ENCODE measurements at regions not wholly inside any gene's neighbourhood (a gene's known extent, or its start where the extent isn't known, plus 50 kb on each side); places are given as distances from the start of the nearest gene placed in this dataset.
"Not testable (repeated sequence)": the region's sequence is repeated elsewhere in the genome, so short reads cannot be mapped to it uniquely, and the experiment has no call there.

- not testable (repeated sequence) for TF ChIP-seq CREB1 (CRISPR knock-in tag; IDR thresholded peaks at IDR 0.05); CTCF (IDR thresholded peaks at IDR 0.05); E2F4 (CRISPR knock-in tag; IDR thresholded peaks at IDR 0.05; ENCODE audit: borderline replicate concordance, low read depth); ZNF138 (CRISPR knock-in tag; conservative IDR thresholded peaks at IDR 0.05); SMAD3 (CRISPR knock-in tag; IDR thresholded peaks at IDR 0.05; ENCODE audit: borderline replicate concordance); IRF2 (CRISPR knock-in tag; IDR thresholded peaks at IDR 0.05; ENCODE audit: borderline replicate concordance, low read depth)
- TF ChIP-seq, protein P1, sequence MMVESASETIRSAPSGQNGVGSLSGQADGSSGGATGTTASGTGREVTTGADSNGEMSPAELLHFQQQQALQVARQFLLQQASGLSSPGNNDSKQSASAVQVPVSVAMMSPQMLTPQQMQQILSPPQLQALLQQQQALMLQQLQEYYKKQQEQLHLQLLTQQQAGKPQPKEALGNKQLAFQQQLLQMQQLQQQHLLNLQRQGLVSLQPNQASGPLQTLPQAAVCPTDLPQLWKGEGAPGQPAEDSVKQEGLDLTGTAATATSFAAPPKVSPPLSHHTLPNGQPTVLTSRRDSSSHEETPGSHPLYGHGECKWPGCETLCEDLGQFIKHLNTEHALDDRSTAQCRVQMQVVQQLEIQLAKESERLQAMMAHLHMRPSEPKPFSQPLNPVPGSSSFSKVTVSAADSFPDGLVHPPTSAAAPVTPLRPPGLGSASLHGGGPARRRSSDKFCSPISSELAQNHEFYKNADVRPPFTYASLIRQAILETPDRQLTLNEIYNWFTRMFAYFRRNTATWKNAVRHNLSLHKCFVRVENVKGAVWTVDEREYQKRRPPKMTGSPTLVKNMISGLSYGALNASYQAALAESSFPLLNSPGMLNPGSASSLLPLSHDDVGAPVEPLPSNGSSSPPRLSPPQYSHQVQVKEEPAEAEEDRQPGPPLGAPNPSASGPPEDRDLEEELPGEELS (CRISPR knock-in tag; IDR thresholded peaks at IDR 0.05): not testable (repeated sequence)
- TF ChIP-seq, protein P2, sequence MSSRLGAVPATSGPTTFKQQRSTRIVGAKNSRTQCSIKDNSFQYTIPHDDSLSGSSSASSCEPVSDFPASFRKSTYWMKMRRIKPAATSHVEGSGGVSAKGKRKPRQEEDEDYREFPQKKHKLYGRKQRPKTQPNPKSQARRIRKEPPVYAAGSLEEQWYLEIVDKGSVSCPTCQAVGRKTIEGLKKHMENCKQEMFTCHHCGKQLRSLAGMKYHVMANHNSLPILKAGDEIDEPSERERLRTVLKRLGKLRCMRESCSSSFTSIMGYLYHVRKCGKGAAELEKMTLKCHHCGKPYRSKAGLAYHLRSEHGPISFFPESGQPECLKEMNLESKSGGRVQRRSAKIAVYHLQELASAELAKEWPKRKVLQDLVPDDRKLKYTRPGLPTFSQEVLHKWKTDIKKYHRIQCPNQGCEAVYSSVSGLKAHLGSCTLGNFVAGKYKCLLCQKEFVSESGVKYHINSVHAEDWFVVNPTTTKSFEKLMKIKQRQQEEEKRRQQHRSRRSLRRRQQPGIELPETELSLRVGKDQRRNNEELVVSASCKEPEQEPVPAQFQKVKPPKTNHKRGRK (CRISPR knock-in tag; IDR thresholded peaks at IDR 0.05; ENCODE audit: borderline replicate concordance): not testable (repeated sequence)
These were observed 174.4 kb upstream of the ZNF92 start for GRCh38 chr7:65199221-65199620.

Data from WTC11 (cell line).